AG04450 (cell line): ENCODE measurements at regions not wholly inside any gene's neighbourhood (a gene's known extent, or its start where the extent isn't known, plus 50 kb on each side); places are given as distances from the start of the nearest gene placed in this dataset.

ENCODE experiments used
- CTCF ChIA-PET: fragments of 300-600, 350-600 bp; formaldehyde crosslinking; extraction: SDS; loops from one replicate; lab custom pipeline; 2022; ENCODE audit warnings: antibody characterized with exemption, inconsistent platforms; lab: Charles Lee
- POLR2A ChIA-PET: fragments of 350-600 bp; formaldehyde crosslinking; extraction: SDS; loops from one replicate; lab custom pipeline; 2021; ENCODE audit warnings: antibody characterized with exemption, inconsistent platforms; lab: Yijun Ruan, JAX
- DNase-seq: peaks from one replicate; pipeline ENCODE4 v3.0.0-alpha.2; 2011; ENCODE audit warnings: low read depth, low spot score
- H3K27ac ChIP-seq: one replicate; pipeline ENCODE4 v1.5.1; 2012; ENCODE audit warnings: low read depth, low read length, control low read depth
- H3K27me3 ChIP-seq: one replicate; pipeline ENCODE4 v1.6.0; 2012; ENCODE audit warnings: low read length; ENCODE audit not compliant: control insufficient read depth, insufficient read depth
- H3K4me3 ChIP-seq: 2 replicates; pipeline ENCODE4 v1.5.1; 2011; ENCODE audit warnings: mild to moderate bottlenecking, low read depth, low read length, control low read depth
- H3K9me3 ChIP-seq: 2 replicates; pipeline ENCODE4 v1.5.1; 2012; ENCODE audit warnings: low read length; ENCODE audit not compliant: control insufficient read depth, insufficient read depth
- CTCF ChIP-seq: IDR thresholded peaks from 2 replicates; pipeline ENCODE4 v1.5.1; 2011; ENCODE audit warnings: low read depth, low read length, control low read depth, inconsistent platforms

DNA sequence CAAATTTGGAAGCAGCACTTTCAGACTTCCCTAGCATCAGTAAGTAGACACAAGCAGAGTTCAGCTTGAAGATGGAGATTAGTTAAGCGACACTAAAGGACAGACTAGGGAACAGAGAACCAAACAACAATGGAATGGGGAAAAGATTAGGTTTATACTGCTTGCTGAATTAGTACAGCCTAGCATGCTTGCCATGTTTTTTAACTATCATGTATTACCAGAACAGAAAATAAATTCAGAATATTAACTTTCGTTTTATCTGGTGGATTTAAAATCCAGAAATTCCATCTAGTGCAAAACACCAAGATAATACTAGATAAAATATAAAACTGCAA, 451.5 kb upstream of the SLC10A2 start:
- no peak for TF ChIP-seq CTCF
- DNase-seq, result no peak
- peaks cover 11% of the 10 kb centered on the region for H3K9me3 ChIP-seq
- CTCF ChIA-PET, result no interaction called here
- H3K27ac ChIP-seq, result no peak overlapping the region
- no peaks in the 10 kb centered on the region for H3K27me3 ChIP-seq
- H3K4me3 ChIP-seq, result no peak overlapping the region
- POLR2A ChIA-PET, result no interaction called here

- Histone ChIP-seq H3K27ac (no peak overlapping the region), H3K4me3 (no peak overlapping the region), H3K9me3 (peaks cover 13% of the 10 kb centered on the region), H3K27me3 (no peaks in the 10 kb centered on the region)
- ChIA-PET POLR2A (no interaction called here), CTCF (no interaction called here)
- DNase-seq, result no peak
- no peak for TF ChIP-seq CTCF
Observed at GRCh38 chr13:103517066-103517767, 451.0 kb upstream of the SLC10A2 start.

GRCh38 chr13:103516015-103516795, 450.0 kb upstream of the SLC10A2 start:
- ChIA-PET POLR2A (no interaction called here), CTCF (no interaction called here)
- peaks cover 14% of the 10 kb centered on the region for H3K9me3 ChIP-seq
- no peak for TF ChIP-seq CTCF
- H3K27me3 ChIP-seq, result no peaks in the 10 kb centered on the region
- DNase-seq, result no peak
- H3K4me3 ChIP-seq, result no peak overlapping the region
- H3K27ac ChIP-seq, result no peak overlapping the region

DNA sequence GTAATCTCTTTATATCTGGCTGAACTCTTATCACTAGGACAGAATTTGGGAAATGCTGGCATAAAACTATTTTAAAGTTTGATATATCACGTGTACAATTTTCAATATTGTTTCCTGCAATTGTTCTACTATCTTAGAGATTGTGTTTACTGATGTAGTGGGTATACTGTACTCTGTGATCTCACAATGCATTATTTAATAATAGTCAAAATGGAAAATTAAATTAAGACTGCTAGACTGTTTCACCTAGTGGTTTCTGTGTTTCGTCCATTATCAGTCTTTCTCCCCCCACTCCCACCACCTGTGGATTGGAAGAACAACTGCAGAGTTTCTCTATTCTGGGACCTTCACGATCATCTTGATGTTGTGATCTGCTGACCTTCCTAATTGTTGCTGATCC, 449.2 kb upstream of the SLC10A2 start:
- ChIA-PET CTCF (no interaction called here), POLR2A (no interaction called here)
- peaks cover 14% of the 10 kb centered on the region for H3K9me3 ChIP-seq
- no peak overlapping the region for H3K4me3 ChIP-seq
- H3K27me3 ChIP-seq, result no peaks in the 10 kb centered on the region
- H3K27ac ChIP-seq, result no peak overlapping the region
- TF ChIP-seq CTCF, result no peak
- DNase-seq, result no peak

DNA sequence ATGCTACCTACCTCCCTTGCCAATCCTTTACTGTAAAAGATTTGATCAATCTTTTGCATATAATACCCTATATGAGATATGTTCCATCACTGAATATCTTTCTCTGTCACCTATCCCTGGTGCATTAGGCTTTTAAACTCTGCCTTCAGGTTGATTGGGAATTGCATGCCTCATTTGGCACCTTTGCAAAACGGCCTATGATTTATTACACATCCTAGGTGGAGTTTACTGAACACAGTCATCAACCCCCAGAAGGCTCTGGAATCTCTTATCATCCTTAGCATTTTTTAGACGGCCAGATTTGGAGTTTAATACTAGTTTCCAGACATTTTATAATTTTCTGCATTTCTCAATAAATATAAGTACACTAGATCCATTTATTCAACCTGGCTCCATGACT, 448.4 kb upstream of the SLC10A2 start:
- Histone ChIP-seq H3K27me3 (no peaks in the 10 kb centered on the region), H3K4me3 (no peak overlapping the region), H3K27ac (no peak overlapping the region), H3K9me3 (peaks cover 18% of the 10 kb centered on the region)
- DNase-seq, result no peak
- CTCF ChIA-PET, result no interaction called here
- POLR2A ChIA-PET, result no interaction called here
- no peak for TF ChIP-seq CTCF
